ENCODE measurements at regions not wholly inside any gene's neighbourhood (a gene's known extent, or its start where the extent isn't known, plus 50 kb on each side); places are given as distances from the start of the nearest gene placed in this dataset.

GRCh38 chr15:68492855-68493254 is 60.9 kb upstream of the ITGA11 start:
- no peak overlapping the region for H3K4me3 Mint-ChIP-seq
- H3K27me3 Mint-ChIP-seq (ENCODE audit: low read depth), result peaks cover 7% of the 10 kb centered on the region
- TF ChIP-seq ZNF317 (CRISPR knock-in tag; IDR thresholded peaks at IDR 0.05; ENCODE audit: borderline replicate concordance, low read depth) (no peak), CDX4 (CRISPR knock-in tag; IDR thresholded peaks at IDR 0.05; ENCODE audit: borderline replicate concordance) (no peak), ZNF396 (CRISPR knock-in tag; IDR thresholded peaks at IDR 0.05; ENCODE audit: borderline replicate concordance) (no peak), CREB1 (CRISPR knock-in tag; IDR thresholded peaks at IDR 0.05) (no peak), ZNF416 (CRISPR knock-in tag; IDR thresholded peaks at IDR 0.05) (no peak), ZNF219 (CRISPR knock-in tag; IDR thresholded peaks at IDR 0.05; ENCODE audit: borderline replicate concordance) (no peak), NFATC4 (CRISPR knock-in tag; IDR thresholded peaks at IDR 0.05) (no peak), AFF4 (CRISPR knock-in tag; IDR thresholded peaks at IDR 0.05; ENCODE audit: borderline replicate concordance) (no peak), GABPB1 (CRISPR knock-in tag; IDR thresholded peaks at IDR 0.05) (no peak), ZNF532 (CRISPR knock-in tag; IDR thresholded peaks at IDR 0.05; ENCODE audit: borderline replicate concordance) (no peak)
- TF ChIP-seq, protein P1, sequence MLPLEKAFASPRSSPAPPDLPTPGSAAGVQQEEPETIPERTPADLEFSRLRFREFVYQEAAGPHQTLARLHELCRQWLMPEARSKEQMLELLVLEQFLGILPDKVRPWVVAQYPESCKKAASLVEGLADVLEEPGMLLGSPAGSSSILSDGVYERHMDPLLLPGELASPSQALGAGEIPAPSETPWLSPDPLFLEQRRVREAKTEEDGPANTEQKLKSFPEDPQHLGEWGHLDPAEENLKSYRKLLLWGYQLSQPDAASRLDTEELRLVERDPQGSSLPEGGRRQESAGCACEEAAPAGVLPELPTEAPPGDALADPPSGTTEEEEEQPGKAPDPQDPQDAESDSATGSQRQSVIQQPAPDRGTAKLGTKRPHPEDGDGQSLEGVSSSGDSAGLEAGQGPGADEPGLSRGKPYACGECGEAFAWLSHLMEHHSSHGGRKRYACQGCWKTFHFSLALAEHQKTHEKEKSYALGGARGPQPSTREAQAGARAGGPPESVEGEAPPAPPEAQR (CRISPR knock-in tag; IDR thresholded peaks at IDR 0.05), result no peak
- TF ChIP-seq, protein P2, sequence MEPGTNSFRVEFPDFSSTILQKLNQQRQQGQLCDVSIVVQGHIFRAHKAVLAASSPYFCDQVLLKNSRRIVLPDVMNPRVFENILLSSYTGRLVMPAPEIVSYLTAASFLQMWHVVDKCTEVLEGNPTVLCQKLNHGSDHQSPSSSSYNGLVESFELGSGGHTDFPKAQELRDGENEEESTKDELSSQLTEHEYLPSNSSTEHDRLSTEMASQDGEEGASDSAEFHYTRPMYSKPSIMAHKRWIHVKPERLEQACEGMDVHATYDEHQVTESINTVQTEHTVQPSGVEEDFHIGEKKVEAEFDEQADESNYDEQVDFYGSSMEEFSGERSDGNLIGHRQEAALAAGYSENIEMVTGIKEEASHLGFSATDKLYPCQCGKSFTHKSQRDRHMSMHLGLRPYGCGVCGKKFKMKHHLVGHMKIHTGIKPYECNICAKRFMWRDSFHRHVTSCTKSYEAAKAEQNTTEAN (CRISPR knock-in tag; IDR thresholded peaks at IDR 0.05), result no peak
- H3K9me3 Mint-ChIP-seq, result peaks cover 11% of the 10 kb centered on the region
- H3K4me1 Mint-ChIP-seq, result peaks cover 12% of the 10 kb centered on the region
- H3K36me3 Mint-ChIP-seq, result peaks cover 2% of the 10 kb centered on the region; the same call in 1 of the 2 replicates
- DNase-seq (ENCODE audit: low spot score), result no peak
- ATAC-seq, result no peak
- no peak overlapping the region for H3K27ac Mint-ChIP-seq
- ChIA-PET CTCF (no interaction called here), POLR2A (no interaction called here)

GRCh38 chr15:68493629-68494028 is 61.7 kb upstream of the ITGA11 start:
- ATAC-seq (no peak), DNase-seq (ENCODE audit: low spot score) (no peak)
- peaks cover 3% of the 10 kb centered on the region for H3K27me3 Mint-ChIP-seq (ENCODE audit: low read depth)
- H3K36me3 Mint-ChIP-seq, result no peaks in the 10 kb centered on the region; the same call in 1 of the 2 replicates
- ChIA-PET POLR2A (no interaction called here), CTCF (no interaction called here)
- H3K4me1 Mint-ChIP-seq, result peaks cover 6% of the 10 kb centered on the region
- H3K9me3 Mint-ChIP-seq, result peaks cover 5% of the 10 kb centered on the region; the same call in 1 of the 2 replicates
- no peak overlapping the region for H3K27ac Mint-ChIP-seq
- H3K4me3 Mint-ChIP-seq, result no peak overlapping the region
- no peak for TF ChIP-seq CDX4 (CRISPR knock-in tag; IDR thresholded peaks at IDR 0.05; ENCODE audit: borderline replicate concordance)
- no peak for TF ChIP-seq CREM (CRISPR knock-in tag; IDR thresholded peaks at IDR 0.05)
- TF ChIP-seq TEAD1 (CRISPR knock-in tag; IDR thresholded peaks at IDR 0.05), result no peak

Data from WTC11 (cell line).